ENCODE measurements at regions not wholly inside any gene's neighbourhood (a gene's known extent, or its start where the extent isn't known, plus 50 kb on each side); places are given as distances from the start of the nearest gene placed in this dataset.
"Not testable (repeated sequence)": the region's sequence is repeated elsewhere in the genome, so short reads cannot be mapped to it uniquely, and the experiment has no call there.

GRCh38 chr4:131192318-131192717, 1956.8 kb upstream of the PCDH10 start:
- no peak for DNase-seq

DNA sequence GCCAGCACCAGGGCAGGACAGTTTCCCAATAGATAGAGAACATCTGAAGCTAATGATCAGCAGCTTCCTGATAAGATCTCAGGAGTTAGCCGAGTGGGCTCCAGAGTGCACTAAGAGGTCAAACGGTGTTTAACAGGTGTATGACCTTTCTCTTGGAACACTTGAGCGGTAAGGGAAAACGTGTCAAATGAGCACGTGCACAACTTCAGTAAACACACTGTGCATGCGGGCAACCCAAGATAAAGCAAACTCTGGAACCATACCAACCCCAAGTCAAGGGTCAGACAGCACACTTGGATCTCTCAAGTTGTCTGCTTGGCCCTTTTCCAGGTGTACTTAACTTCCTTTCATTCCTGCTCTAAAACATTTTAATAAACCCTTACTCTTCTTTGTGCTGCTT, 1941.5 kb upstream of the PCDH10 start:
- DNase-seq = no peak

DNA sequence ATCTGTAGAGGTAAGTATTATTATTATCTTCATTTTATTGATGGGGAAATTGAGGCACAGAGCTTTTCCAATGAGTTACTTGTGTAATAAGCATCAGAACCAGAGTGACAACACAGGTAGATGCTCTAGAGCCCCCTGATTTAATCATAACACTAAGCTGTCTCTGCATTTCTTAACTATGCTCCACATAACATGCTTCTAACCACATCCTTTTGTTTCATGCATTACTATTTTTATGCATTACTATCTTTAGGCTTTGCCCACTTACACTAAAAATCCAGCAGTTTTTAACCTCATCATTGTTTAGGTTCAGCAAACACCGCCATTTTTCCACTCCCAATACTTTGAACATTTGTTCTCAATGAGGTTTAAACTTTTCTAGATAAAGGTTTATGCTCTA, 1900.8 kb upstream of the PCDH10 start:
- DNase-seq = no peak

- DNase-seq = no peak
Measured at GRCh38 chr4:131251321-131251720, 1897.8 kb upstream of the PCDH10 start.

DNA sequence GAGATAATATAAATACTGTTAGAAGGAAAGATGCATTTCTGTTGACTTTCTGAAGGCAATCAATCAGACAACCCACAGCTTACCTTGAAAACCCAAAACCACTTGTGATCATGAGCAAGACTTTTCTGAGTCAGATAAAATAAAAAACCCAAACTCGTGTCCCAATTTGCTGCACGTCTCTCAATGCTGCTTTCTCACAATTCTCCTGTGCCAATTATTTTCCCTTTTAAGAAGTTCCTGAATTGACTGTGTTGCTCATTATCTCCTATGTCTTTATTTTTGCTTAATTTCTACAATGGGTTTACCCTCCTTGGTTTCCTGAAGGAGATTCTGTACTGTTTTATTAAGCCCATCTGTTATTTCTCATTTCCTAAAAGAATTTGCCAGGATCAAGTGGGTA, 1891.9 kb upstream of the PCDH10 start:
- DNase-seq = no peak

DNA sequence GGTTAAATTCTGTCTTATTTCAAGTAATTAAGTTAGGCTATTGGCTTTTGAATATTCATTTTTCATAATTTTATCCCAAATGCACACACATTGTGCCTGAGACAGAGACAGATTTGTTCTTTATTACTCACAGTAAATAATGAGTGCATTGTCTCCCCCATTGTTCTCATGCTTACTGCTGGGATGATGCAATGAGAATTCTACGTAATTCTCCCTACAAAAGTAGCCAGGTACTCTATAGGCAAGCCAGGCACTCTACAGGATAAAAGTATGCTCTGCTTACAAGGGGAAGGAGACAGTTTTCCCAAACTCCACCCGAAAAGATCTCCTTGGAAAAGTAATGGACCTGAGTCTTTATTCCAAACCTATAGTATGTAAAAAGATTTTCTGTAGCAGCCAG, 1890.7 kb upstream of the PCDH10 start:
- DNase-seq = no peak

DNA sequence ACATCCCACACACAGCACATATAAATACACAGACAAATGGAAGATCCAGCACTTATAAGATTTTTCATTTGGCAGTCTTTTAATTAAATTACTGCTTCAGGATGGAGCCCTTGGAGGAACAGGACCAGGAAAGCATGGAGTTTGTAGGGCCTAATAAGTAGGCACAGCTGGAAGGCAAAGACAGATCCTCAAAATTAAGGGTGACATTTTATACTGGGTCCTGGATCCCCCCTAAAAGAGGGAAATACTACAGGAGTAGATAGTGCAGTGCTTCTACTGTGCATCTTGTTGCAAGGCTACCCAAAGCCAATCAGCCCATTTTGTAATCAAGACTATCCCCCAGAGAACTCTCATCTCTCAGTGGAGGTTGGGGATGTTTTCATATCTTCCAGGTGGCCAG, 1860.7 kb upstream of the PCDH10 start:
- no peak for DNase-seq

DNA sequence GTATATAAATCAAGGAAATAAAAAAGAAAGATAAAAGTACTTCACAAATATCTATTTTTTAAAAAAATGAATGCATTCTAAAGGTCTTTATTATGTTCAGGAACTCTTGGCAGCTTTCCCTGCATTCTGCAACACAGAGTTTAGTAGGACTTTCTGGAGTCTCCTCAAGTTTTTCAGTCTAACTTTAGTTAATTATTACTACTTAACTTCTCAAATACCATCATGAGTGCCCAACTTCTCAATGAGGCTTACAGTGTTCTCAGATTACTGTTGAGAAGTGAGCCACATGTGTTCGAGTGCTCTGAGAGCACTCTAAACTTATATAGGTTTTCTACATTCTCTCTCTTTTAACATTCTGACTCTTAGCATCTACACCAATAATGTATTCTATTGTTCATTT, 1852.9 kb upstream of the PCDH10 start:
- no peak for DNase-seq

DNA sequence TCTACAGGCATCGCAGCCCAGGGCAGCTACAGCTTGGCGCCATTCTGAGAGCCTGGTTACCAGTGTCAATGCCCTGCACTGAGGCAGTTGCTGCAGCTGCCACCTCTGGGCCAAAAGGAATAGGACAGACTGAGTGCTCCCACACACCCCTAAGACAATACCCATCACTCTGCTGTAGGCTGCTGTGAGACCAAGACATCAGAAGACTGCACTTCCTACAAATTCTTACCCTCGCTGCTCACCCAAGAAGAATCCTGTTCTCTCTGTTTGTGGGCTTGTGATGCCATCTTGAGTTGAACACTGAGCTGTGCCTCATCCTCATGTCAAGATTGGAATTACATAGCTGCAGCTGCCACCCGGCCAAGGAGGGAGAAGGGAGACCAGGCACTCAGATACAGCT, 1847.0 kb upstream of the PCDH10 start:
- DNase-seq = no peak

- no peak for DNase-seq
Measured at GRCh38 chr4:131304686-131305085, 1844.4 kb upstream of the PCDH10 start.

GRCh38 chr4:131309628-131310027, 1839.5 kb upstream of the PCDH10 start:
- DNase-seq = no peak

GRCh38 chr4:131316086-131316485, 1833.0 kb upstream of the PCDH10 start:
- DNase-seq = no peak

DNA sequence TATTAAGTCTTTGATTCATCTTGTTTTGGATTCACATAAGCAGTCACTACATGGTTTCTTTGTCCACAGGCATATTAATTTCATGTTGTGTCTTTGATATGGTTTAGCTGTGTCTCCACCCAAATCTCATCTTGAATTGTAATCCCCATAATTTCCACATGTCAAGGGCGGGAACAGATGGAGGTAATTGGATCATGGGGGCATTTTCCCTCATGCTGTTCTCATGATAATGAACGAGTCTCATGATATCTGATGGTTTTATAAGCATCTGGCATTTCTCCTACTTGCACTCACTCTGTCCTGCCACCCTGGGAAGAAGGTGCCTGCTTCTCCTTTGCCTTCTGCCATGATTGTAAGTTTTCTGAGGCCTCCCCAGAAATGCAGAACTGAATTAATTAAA, 1811.2 kb upstream of the PCDH10 start:
- no peak for DNase-seq

GRCh38 chr4:131339137-131339536, 1810.0 kb upstream of the PCDH10 start:
- DNase-seq = no peak

GRCh38 chr4:131344761-131345160, 1804.3 kb upstream of the PCDH10 start:
- no peak for DNase-seq

DNA sequence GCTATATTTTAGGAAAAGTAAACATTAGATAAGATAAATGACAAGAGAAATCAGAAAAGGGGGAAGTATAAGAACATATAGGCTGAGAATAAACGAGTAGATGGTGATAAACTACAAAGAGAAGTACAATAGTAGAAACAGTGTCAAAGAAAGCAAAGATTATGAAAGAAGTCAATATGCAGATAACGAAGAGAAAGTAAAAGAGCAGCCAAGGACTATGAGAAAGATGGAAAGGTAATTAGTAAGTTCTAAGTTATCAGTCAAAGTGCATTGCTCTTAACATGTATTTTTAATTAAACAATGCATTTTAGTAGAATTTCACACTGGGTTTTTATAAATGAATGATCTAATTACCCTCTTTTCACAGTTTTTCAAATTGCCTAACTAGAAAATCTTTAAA, 1801.3 kb upstream of the PCDH10 start:
- no peak for DNase-seq

DNA sequence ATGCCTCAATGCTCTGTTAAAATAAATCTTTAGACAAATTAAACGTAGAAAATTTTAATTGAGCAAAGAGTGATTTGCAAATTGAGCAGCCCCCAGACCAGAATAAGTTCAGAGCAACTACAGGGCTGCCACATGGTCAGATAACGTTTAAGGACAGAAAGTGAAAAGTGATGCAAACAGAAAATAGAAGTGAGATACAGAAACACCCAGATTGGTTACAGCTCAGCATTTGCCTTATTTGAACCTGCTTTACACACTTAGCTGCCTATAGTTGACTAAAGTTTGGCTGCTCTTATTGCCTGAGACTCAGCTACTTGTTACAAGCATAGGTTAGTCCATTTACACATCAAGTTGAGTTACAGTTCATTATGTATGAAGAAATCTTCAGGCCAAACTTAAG, 1800.8 kb upstream of the PCDH10 start:
- no peak for DNase-seq

- DNase-seq = not testable (repeated sequence)
Measured at GRCh38 chr4:131352371-131352770, 1796.7 kb upstream of the PCDH10 start.

GRCh38 chr4:131366714-131367113, 1782.4 kb upstream of the PCDH10 start:
- no peak for DNase-seq

DNA sequence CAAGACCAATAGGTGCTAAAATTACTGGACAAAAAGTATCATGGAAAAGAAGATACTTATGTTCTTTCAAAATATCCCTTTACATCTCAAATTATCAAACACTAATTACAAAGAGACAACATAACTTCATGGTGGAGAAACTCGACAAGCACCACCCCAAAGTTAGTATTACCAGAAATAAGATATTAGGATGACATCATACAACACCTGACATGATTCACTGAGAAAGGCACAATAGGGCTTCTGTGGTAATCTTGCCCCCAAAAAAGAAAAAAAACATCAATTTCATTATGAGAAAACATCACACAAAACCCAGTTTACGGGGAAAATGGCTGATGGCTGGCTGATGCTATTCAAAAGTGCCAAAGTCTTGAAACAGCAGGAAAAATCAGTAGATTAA, 1781.7 kb upstream of the PCDH10 start:
- no peak for DNase-seq

- no peak for DNase-seq
Measured at GRCh38 chr4:131370846-131371245, 1778.2 kb upstream of the PCDH10 start.

DNA sequence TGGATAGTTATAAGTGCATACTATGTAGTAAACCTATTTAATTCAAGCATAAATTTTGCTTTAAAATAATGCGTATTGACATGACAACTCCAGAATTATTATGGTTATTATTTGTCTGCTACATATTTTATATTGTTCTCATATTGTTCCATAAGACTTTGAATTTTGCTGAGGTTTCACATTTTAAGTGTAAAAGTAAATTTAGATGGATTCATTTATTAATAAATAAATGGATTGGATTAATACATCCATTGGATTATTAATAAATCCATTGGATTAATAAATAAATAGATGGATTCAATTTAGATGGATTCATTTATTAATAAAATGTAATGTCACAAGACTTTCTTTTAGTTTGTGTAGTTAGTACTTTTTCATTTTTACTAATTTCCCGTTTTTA, 1768.0 kb upstream of the PCDH10 start:
- DNase-seq = no peak

DNA sequence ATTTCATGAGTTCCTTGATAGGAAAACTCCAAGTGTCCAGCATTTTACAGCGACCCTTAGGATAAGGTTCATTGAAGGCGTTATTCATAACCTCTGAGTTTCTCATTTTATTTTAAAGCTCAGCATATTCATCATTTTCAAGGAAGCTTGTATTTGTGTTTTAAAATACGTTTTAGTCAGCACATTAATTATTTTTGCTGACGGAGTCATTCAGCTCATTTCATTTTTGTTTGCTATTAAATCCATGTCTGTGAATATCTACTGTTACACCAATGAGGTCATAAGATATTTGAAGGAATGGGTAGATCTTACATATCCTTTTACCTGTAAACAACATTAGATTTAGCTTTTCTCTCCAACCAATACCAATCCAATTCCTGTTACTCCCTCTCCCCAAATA, 1766.3 kb upstream of the PCDH10 start:
- DNase-seq = no peak

DNA sequence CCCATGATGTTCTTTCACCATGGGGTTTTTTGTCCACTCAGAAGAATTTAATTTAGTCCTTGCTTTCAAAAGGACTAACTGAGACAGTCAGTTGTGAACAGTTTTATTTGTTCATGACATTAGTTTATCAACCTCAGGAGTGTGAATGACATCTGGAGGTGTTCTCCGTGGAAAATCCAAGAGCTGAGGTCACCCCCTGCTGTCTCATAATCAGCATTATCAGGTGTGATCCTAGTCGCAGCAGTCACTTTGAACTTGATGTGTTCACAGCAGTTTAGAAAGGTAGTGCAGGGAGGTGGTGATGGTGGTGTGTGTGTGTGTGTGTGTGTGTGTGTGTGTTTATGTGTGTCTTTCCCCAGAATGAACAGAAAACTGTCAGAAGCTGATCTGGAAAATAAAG, 1760.8 kb upstream of the PCDH10 start:
- DNase-seq = no peak

- no peak for DNase-seq
Measured at GRCh38 chr4:131408102-131408501, 1741.0 kb upstream of the PCDH10 start.

- no peak for DNase-seq
Measured at GRCh38 chr4:131411393-131411792, 1737.7 kb upstream of the PCDH10 start.

All from GF-D8 (cell line).